HFFc6 (cell line): ENCODE measurements at regions not wholly inside any gene's neighbourhood (a gene's known extent, or its start where the extent isn't known, plus 50 kb on each side); places are given as distances from the start of the nearest gene placed in this dataset.
"Not testable (repeated sequence)": the region's sequence is repeated elsewhere in the genome, so short reads cannot be mapped to it uniquely, and the experiment has no call there.

Experiments
- DNase-seq: peaks from one replicate; pipeline ENCODE4 v3.0.0-alpha.2; 2018
- H3K27ac Mint-ChIP-seq: 2 replicates; pipeline ENCODE4 v1.8.0; 2020; ENCODE audit warnings: mild to moderate bottlenecking, mixed read lengths
- H3K27me3 Mint-ChIP-seq: 2 replicates; pipeline ENCODE4 v1.8.0; 2021; ENCODE audit warnings: mild to moderate bottlenecking, moderate library complexity, mixed read lengths; ENCODE audit not compliant: insufficient read depth
- H3K36me3 Mint-ChIP-seq: 2 replicates; pipeline ENCODE4 v1.8.0; 2021; ENCODE audit warnings: low read depth, mixed read lengths
- H3K4me1 Mint-ChIP-seq: 2 replicates; pipeline ENCODE4 v1.8.0; 2020; ENCODE audit warnings: low read depth, mixed read lengths
- H3K4me3 Mint-ChIP-seq: 2 replicates; pipeline ENCODE4 v1.8.0; 2020; ENCODE audit warnings: mild to moderate bottlenecking, moderate library complexity, mixed read lengths
- H3K9me3 Mint-ChIP-seq: 2 replicates; pipeline ENCODE4 v1.8.0; 2020; ENCODE audit warnings: mild to moderate bottlenecking, mixed read lengths
- TF ChIP-seq, protein P1 (sequence below): fragments of 200-600 bp; sonication (generic); IDR thresholded peaks from 2 replicates; pipeline ENCODE4 v1.5.0; 2021; ENCODE audit warnings: antibody characterized with exemption, mild to moderate bottlenecking

DNA sequence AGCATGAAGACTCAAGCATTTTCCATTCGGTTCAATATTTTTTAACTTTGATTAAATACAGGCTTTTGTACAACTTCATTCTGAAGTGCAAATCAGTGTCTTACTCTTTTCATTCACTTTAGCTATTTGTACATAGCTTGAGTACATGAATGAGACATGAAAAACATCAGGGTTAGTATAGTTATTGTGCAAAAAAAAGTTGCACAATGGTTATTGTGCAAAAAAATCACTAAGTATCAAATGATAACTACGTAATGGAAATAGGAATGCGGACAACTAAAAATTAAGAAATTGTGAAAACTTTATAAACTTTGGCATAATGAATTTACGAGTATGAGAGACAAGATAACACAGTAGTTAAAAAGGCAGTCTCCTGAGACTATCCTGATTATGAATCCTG, 442.9 kb downstream of the ARL4A start:
- DNase-seq: no peak
- TF ChIP-seq, protein P1, sequence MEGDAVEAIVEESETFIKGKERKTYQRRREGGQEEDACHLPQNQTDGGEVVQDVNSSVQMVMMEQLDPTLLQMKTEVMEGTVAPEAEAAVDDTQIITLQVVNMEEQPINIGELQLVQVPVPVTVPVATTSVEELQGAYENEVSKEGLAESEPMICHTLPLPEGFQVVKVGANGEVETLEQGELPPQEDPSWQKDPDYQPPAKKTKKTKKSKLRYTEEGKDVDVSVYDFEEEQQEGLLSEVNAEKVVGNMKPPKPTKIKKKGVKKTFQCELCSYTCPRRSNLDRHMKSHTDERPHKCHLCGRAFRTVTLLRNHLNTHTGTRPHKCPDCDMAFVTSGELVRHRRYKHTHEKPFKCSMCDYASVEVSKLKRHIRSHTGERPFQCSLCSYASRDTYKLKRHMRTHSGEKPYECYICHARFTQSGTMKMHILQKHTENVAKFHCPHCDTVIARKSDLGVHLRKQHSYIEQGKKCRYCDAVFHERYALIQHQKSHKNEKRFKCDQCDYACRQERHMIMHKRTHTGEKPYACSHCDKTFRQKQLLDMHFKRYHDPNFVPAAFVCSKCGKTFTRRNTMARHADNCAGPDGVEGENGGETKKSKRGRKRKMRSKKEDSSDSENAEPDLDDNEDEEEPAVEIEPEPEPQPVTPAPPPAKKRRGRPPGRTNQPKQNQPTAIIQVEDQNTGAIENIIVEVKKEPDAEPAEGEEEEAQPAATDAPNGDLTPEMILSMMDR: no peak
- Mint-ChIP-seq H3K4me1 (no peaks in the 10 kb centered on the region), H3K27me3 (no peaks in the 10 kb centered on the region), H3K4me3 (no peak overlapping the region), H3K36me3 (no peaks in the 10 kb centered on the region; the same call in 1 of the 2 replicates), H3K27ac (no peak overlapping the region), H3K9me3 (no peaks in the 10 kb centered on the region)

DNA sequence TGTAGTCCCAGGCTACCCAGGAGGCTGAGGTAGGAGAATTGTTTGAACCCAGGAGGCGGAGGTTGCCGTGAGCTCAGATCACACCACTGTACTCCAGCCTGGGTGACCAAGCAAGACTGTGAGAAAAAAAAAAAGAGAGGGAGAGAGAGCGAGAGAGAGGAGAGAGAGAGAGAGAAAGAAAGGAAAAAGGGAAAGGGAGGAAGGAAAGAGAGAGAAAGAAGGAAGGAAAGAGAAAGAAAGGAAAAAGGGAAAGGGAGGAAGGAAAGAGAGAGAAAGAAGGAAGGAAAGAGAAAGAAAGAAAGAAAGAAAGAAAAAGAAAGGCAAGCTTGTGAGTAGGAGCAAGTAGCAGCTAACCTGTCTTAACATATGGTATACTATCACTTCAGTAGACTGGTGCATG, 443.5 kb downstream of the ARL4A start:
- H3K27me3 Mint-ChIP-seq, H3K36me3 Mint-ChIP-seq, DNase-seq, H3K27ac Mint-ChIP-seq, H3K4me3 Mint-ChIP-seq, H3K9me3 Mint-ChIP-seq, H3K4me1 Mint-ChIP-seq: not testable (repeated sequence)

DNA sequence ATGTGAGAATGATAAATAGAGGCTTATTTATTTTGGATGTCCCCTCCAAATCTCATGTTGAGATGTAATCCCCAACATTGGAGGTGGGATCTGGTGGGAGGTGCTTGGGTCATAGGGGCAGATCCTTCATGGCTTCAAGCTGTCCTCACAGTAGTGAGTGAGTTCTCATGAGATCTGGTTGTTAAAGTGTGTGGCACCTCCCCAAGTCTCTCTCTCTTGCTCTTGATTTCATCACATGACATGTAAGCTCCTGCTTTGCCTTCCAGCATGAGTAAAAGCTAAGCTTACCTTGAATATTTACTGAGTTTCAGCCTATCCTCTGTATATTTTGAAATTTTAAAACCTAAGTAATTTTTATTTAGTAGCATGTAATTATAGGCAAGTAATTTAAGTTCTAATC, 444.9 kb downstream of the ARL4A start:
- Mint-ChIP-seq H3K36me3 (no peaks in the 10 kb centered on the region), H3K4me1 (no peaks in the 10 kb centered on the region), H3K9me3 (no peaks in the 10 kb centered on the region; the same call in 1 of the 2 replicates), H3K27ac (no peak overlapping the region), H3K27me3 (no peaks in the 10 kb centered on the region), H3K4me3 (no peak overlapping the region)
- DNase-seq: no peak
- TF ChIP-seq, protein P1: no peak

DNA sequence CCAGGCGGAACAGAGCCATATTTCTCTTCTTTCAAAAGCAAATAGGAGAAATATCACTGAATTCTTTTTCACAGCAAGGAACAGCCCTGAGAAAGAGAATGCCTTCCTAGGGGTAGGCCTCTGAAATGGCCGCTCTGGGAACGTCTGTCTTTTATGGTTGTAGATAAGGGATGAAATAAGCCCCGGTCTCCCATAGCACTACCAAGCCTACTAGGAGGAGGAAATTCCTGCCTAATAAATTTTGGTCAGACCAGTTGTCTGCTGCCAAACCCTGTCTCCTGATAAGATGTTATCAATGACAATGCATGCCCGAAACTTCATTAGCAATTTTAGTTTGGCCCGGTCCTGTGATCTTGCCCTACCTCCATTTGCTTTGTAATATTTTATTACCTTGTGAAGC, 448.9 kb downstream of the ARL4A start:
- not testable (repeated sequence) for H3K4me3 Mint-ChIP-seq, H3K27me3 Mint-ChIP-seq, H3K36me3 Mint-ChIP-seq, DNase-seq, H3K27ac Mint-ChIP-seq, H3K4me1 Mint-ChIP-seq, H3K9me3 Mint-ChIP-seq

DNA sequence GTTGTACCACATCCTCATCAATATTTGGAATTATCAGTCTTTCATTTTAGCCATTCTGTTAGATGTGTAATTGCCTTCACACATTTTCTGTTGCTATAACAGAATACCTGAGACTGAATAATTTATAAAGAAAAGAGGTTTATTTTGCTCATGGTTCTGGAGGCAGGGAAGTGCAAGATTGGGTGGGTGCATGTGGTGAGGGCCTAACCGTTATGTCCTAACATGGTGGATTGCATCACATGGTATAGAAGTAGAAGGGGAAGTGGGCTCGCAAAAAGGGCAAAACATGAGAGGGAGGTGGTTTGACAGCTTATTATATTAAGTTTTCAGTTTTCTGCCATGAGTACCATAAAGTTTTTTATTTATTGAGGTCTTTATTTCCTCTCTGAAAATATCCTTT, 452.0 kb downstream of the ARL4A start:
- H3K27ac Mint-ChIP-seq: no peak overlapping the region
- H3K4me3 Mint-ChIP-seq: no peak overlapping the region
- TF ChIP-seq, protein P1: no peak
- H3K27me3 Mint-ChIP-seq: no peaks in the 10 kb centered on the region
- H3K9me3 Mint-ChIP-seq: no peaks in the 10 kb centered on the region; the same call in 1 of the 2 replicates
- H3K4me1 Mint-ChIP-seq: no peaks in the 10 kb centered on the region
- no peaks in the 10 kb centered on the region for H3K36me3 Mint-ChIP-seq
- no peak for DNase-seq

DNA sequence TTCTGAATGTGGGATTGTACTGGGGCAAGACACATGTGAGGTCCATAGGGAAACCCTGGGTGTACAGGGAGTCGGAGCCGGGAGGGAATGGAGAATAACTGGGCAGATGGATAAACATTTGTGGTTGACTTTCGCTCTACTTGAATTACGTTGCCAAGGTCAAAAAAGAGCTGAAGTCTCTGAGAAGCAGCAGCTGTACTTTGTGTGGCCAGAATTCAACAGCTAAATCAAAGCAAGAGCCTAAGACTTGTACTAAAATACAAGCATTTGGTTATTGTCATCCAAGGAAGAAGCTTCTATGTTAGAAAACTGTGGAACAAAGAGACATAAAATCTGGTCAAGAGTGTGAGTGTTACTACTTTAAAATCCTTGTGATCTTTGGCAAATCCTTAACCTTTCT, 457.2 kb downstream of the ARL4A start:
- H3K4me3 Mint-ChIP-seq: no peak overlapping the region
- no peaks in the 10 kb centered on the region for H3K36me3 Mint-ChIP-seq
- TF ChIP-seq, protein P1: no peak
- no peak for DNase-seq
- H3K9me3 Mint-ChIP-seq: no peaks in the 10 kb centered on the region
- H3K4me1 Mint-ChIP-seq: no peaks in the 10 kb centered on the region
- H3K27me3 Mint-ChIP-seq: no peaks in the 10 kb centered on the region
- H3K27ac Mint-ChIP-seq: no peak overlapping the region

DNA sequence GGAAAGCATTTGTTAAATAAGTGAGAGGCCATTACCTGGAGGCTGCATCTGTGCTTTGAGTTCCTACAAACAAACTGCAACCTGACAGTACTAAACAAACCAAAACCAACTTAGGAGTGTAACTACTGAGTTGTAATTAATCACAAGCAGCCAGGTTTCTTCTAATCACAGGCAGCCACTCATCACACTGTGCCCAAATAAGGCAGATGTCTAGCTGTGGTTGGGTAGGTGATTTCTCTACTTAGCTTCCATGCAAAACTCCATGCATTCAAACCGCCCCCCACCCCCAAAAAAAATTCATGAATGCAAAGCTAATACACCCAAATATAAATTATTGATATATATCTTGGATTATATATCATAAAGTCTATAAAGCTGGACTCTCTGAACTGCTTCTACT, 461.1 kb downstream of the ARL4A start:
- H3K9me3 Mint-ChIP-seq: no peaks in the 10 kb centered on the region
- DNase-seq: no peak
- no peaks in the 10 kb centered on the region for H3K36me3 Mint-ChIP-seq
- H3K4me1 Mint-ChIP-seq: peaks cover 5% of the 10 kb centered on the region; the same call in 1 of the 2 replicates
- H3K4me3 Mint-ChIP-seq: no peak overlapping the region
- TF ChIP-seq, protein P1: no peak
- no peaks in the 10 kb centered on the region for H3K27me3 Mint-ChIP-seq
- H3K27ac Mint-ChIP-seq: no peak overlapping the region
